ENCODE measurements at regions not wholly inside any gene's neighbourhood (a gene's known extent, or its start where the extent isn't known, plus 50 kb on each side); places are given as distances from the start of the nearest gene placed in this dataset.

DNA sequence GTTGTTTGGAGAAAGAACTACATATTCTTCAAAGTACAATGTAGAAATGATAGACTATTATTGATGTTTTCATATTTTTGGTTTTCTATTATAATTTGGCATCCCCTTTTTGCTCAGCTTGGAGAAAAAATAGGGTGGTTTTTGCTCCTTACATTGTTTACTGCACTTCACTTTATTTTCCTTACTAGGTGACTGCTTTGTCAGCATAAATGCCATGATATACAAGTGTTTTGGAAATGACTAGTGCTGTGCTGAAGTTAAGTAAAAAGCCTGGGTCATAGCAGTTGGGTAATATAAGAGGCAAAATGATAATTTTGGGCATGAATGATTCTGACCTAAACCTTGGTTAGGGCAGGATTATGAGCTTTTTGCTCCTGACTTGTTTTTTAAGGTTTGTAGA is 250.9 kb downstream of the KCNS3 start (continued):
- TF ChIP-seq RNF2 (IDR thresholded peaks at IDR 0.05; ENCODE audit: borderline replicate concordance, low read depth, low read length, missing control alignments, poor library complexity, severe bottlenecking), result no peak
